Osteocyte (in vitro differentiated cells): ENCODE measurements at regions not wholly inside any gene's neighbourhood (a gene's known extent, or its start where the extent isn't known, plus 50 kb on each side); places are given as distances from the start of the nearest gene placed in this dataset.
A peak's percentile ranks its signal among the peaks of the same experiment; 100 is the strongest.

Experiments
- DNase-seq: peaks from one replicate; pipeline ENCODE4 v3.0.0; 2021; ENCODE audit warnings: mixed read lengths; ENCODE audit not compliant: unreplicated experiment; ENCODE audit errors: extremely low spot score
- H3K27ac Mint-ChIP-seq: one replicate; pipeline ENCODE4 v1.8.0; 2021; ENCODE audit warnings: mild to moderate bottlenecking, mixed read lengths; ENCODE audit not compliant: unreplicated experiment
- H3K27me3 Mint-ChIP-seq: one replicate; pipeline ENCODE4 v1.8.0; 2021; ENCODE audit warnings: mixed read lengths; ENCODE audit not compliant: unreplicated experiment
- H3K36me3 Mint-ChIP-seq: one replicate; pipeline ENCODE4 v1.8.0; 2021; ENCODE audit warnings: mixed read lengths; ENCODE audit not compliant: unreplicated experiment
- H3K4me1 Mint-ChIP-seq: one replicate; pipeline ENCODE4 v1.8.0; 2021; ENCODE audit warnings: mixed read lengths; ENCODE audit not compliant: unreplicated experiment
- H3K4me3 Mint-ChIP-seq: one replicate; pipeline ENCODE4 v1.8.0; 2021; ENCODE audit warnings: mild to moderate bottlenecking, moderate library complexity, mixed read lengths; ENCODE audit not compliant: unreplicated experiment
- H3K9me3 Mint-ChIP-seq: one replicate; pipeline ENCODE4 v1.8.0; 2021; ENCODE audit warnings: mixed read lengths; ENCODE audit not compliant: unreplicated experiment
- TF ChIP-seq, protein P1 (sequence below): fragments of 200-600 bp; sonication (generic); IDR thresholded peaks from 2 replicates; pipeline ENCODE4 v1.5.0; 2021; ENCODE audit warnings: antibody characterized with exemption, mild to moderate bottlenecking, moderate library complexity

DNA sequence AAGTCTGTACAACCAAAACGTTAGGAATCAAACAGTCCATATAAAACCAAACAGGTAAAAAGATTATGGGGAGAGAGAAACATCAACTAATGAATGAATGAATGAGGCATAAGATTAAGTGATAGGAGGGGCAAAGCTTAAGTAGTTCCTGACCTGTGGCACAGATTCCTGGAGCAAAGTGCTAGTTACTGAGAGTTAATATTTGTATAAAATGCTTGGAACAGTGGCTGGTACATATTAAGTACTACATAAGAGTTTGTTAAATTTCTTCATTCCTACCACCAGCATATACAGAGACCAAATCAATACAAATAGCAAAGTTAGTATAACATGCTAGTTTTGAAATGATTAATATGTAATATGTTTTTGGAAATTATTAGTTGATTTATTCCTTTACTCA is 363.7 kb downstream of the ADAM29 start:
- no peak for DNase-seq
- Mint-ChIP-seq H3K36me3 (no peaks in the 10 kb centered on the region), H3K27me3 (no peaks in the 10 kb centered on the region), H3K9me3 (peaks cover 11% of the 10 kb centered on the region), H3K4me3 (no peak overlapping the region), H3K27ac (no peak overlapping the region), H3K4me1 (no peaks in the 10 kb centered on the region)
- TF ChIP-seq, protein P1, sequence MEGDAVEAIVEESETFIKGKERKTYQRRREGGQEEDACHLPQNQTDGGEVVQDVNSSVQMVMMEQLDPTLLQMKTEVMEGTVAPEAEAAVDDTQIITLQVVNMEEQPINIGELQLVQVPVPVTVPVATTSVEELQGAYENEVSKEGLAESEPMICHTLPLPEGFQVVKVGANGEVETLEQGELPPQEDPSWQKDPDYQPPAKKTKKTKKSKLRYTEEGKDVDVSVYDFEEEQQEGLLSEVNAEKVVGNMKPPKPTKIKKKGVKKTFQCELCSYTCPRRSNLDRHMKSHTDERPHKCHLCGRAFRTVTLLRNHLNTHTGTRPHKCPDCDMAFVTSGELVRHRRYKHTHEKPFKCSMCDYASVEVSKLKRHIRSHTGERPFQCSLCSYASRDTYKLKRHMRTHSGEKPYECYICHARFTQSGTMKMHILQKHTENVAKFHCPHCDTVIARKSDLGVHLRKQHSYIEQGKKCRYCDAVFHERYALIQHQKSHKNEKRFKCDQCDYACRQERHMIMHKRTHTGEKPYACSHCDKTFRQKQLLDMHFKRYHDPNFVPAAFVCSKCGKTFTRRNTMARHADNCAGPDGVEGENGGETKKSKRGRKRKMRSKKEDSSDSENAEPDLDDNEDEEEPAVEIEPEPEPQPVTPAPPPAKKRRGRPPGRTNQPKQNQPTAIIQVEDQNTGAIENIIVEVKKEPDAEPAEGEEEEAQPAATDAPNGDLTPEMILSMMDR, result no peak

DNA sequence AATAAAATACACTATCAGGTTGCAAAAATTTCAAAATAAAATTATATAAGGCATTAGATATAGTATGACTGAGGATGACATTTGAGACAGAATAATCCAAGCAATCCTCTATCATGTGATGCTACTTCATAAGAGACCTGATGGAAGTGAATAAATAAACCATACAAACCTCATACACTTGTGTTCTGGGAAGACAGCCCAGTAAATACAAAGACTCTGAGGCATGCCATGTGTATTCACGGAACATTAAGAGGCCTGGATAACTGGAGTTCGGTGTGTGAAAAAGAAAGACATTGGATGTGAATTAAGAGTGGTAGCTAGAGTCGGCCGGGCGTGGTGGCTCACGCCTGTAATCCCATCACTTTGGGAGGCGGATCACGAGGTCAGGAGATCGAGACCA is 364.2 kb downstream of the ADAM29 start:
- Mint-ChIP-seq H3K4me1 (peaks cover 2% of the 10 kb centered on the region), H3K4me3 (no peak overlapping the region), H3K27ac (no peak overlapping the region), H3K9me3 (peaks cover 15% of the 10 kb centered on the region), H3K36me3 (peaks cover 2% of the 10 kb centered on the region), H3K27me3 (no peaks in the 10 kb centered on the region)
- DNase-seq, result no peak
- TF ChIP-seq, protein P1, result no peak

DNA sequence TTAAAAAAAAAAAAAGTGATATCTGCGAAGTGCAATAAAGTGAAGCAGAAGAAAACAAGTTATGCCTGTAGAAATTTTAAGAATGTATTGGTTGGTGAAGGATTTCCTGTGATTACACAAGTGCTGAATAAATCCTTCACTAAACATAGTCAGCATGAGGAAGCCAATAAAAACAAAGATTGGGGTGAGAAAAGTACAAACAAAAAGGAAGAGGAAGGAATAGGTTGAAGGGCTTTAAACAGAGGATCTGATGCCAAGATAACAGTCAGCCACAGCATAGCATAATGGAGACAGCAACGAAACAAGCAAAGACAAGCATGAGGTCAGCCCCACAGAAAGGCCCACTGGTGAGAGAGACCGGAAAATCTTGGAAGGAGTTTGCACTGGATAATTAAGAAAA is 372.2 kb downstream of the ADAM29 start:
- DNase-seq, result no peak
- H3K27ac Mint-ChIP-seq, result peak overlapping the region; percentile 31
- H3K4me1 Mint-ChIP-seq, result peaks cover 22% of the 10 kb centered on the region
- no peak overlapping the region for H3K4me3 Mint-ChIP-seq
- H3K27me3 Mint-ChIP-seq, result no peaks in the 10 kb centered on the region
- peaks cover 8% of the 10 kb centered on the region for H3K36me3 Mint-ChIP-seq
- H3K9me3 Mint-ChIP-seq, result peaks cover 37% of the 10 kb centered on the region
- TF ChIP-seq, protein P1, result no peak

- TF ChIP-seq, protein P1, result no peak
- no peak overlapping the region for H3K27ac Mint-ChIP-seq
- DNase-seq, result no peak
These were observed 379.9 kb downstream of the ADAM29 start for GRCh38 chr4:175297965-175298565.

DNA sequence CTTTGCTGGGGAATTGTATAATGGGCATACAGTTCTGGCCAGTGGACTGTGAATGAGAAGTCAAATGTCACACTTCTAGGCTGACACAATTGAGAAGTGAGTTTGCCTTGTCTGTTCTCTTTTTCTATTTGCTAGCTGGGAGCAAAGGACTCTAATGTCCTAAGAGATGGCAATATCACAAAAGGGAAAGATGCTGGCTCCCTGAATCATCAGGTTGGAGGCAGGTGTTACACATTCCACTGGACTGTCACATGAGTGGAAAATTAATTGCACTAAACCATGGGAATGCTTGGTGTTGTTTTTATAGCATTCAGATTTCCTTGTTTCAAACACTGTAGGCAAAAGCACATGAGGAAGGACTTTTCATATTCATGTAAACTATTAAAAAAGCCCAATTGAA is 388.3 kb downstream of the ADAM29 start:
- Mint-ChIP-seq H3K27me3 (no peaks in the 10 kb centered on the region), H3K9me3 (peaks cover 6% of the 10 kb centered on the region), H3K27ac (peak overlapping the region; percentile 33), H3K36me3 (no peaks in the 10 kb centered on the region), H3K4me3 (no peak overlapping the region), H3K4me1 (peaks cover 38% of the 10 kb centered on the region)
- no peak for DNase-seq
- TF ChIP-seq, protein P1, result no peak

More at GRCh38 chr4:175297965-175298565, 379.9 kb downstream of the ADAM29 start:
- Mint-ChIP-seq H3K4me1 (peaks cover 8% of the 10 kb centered on the region), H3K9me3 (peaks cover 6% of the 10 kb centered on the region), H3K4me3 (no peak overlapping the region), H3K36me3 (no peaks in the 10 kb centered on the region), H3K27me3 (no peaks in the 10 kb centered on the region)
